Neuronal stem cell (in vitro differentiated cells): ENCODE measurements at regions not wholly inside any gene's neighbourhood (a gene's known extent, or its start where the extent isn't known, plus 50 kb on each side); places are given as distances from the start of the nearest gene placed in this dataset.

Source experiments
- DNase-seq: peaks from one replicate; pipeline ENCODE4 v3.0.0-alpha.2; 2013; ENCODE audit warnings: low spot score
- H2AFZ ChIP-seq: one replicate; pipeline ENCODE4 v1.6.1; 2013; ENCODE audit warnings: mild to moderate bottlenecking, low read length, inconsistent platforms
- H2AK5ac ChIP-seq: 2 replicates; pipeline ENCODE4 v1.6.1; 2013; ENCODE audit warnings: low read depth, mild to moderate bottlenecking, inconsistent platforms, low read length, moderate library complexity, mixed read lengths
- H2BK120ac ChIP-seq: 2 replicates; pipeline ENCODE4 v1.6.1; 2013; ENCODE audit warnings: low read depth, mild to moderate bottlenecking, inconsistent platforms, low read length, moderate library complexity, mixed read lengths
- H2BK12ac ChIP-seq: one replicate; pipeline ENCODE4 v1.6.1; 2013; ENCODE audit warnings: low read length, inconsistent platforms
- H2BK15ac ChIP-seq: 2 replicates; pipeline ENCODE4 v1.6.1; 2013; ENCODE audit warnings: mild to moderate bottlenecking, low read length, inconsistent platforms, mixed read lengths
- H2BK5ac ChIP-seq: one replicate; pipeline ENCODE4 v1.6.1; 2013; ENCODE audit warnings: inconsistent platforms, mild to moderate bottlenecking, low read length, moderate library complexity
- H3K14ac ChIP-seq: one replicate; pipeline ENCODE4 v1.6.1; 2013; ENCODE audit warnings: low read length, inconsistent platforms
- H3K18ac ChIP-seq: 2 replicates; pipeline ENCODE4 v1.6.1; 2013; ENCODE audit warnings: low read length, inconsistent platforms
- H3K23ac ChIP-seq: 2 replicates; pipeline ENCODE4 v1.6.1; 2013; ENCODE audit warnings: low read depth, mild to moderate bottlenecking, mixed read lengths, low read length, inconsistent platforms; ENCODE audit not compliant: poor library complexity
- H3K27ac ChIP-seq: replicated peaks from 3 replicates; pipeline ENCODE4 v1.5.1; 2013; ENCODE audit warnings: low read length, inconsistent platforms
- H3K27me3 ChIP-seq, 3 experiments: 2 replicates each; pipeline ENCODE4 v1.6.1; 2013; ENCODE audit warnings: low read length in 3 of 3, mild to moderate bottlenecking in 2 of 3, inconsistent platforms in 1 of 3, low read depth in 1 of 3, mixed read lengths in 1 of 3, moderate library complexity in 1 of 3; ENCODE audit not compliant: control insufficient read depth in 3 of 3, insufficient read depth in 3 of 3
- H3K36me3 ChIP-seq, 2 donors: replicated peaks in 1 of 2; 2 replicates each; pipeline ENCODE4 v1.6.1; 2013; ENCODE audit warnings: low read length in 2 of 2; ENCODE audit not compliant: control insufficient read depth in 2 of 2, insufficient read depth in 2 of 2
- H3K4ac ChIP-seq: 2 replicates; pipeline ENCODE4 v1.6.1; 2013; ENCODE audit warnings: inconsistent platforms, mild to moderate bottlenecking, low read length, moderate library complexity
- H3K4me1 ChIP-seq, 2 donors: 1 replicate in 1 of 2; 2 replicates in 1 of 2; pipeline ENCODE4 v1.6.1; 2013; ENCODE audit warnings: low read length in 2 of 2, low read depth in 1 of 2; ENCODE audit not compliant: control insufficient read depth in 2 of 2, insufficient read depth in 1 of 2
- H3K4me2 ChIP-seq: one replicate; pipeline ENCODE4 v1.6.1; 2013; ENCODE audit warnings: mild to moderate bottlenecking, low read length, inconsistent platforms; ENCODE audit not compliant: insufficient read depth, poor library complexity, severe bottlenecking
- H3K4me3 ChIP-seq, 2 donors: 2 replicates each; pipeline ENCODE4 v1.5.1; 2013; ENCODE audit warnings: low read length in 2 of 2, mild to moderate bottlenecking in 2 of 2, inconsistent platforms in 1 of 2, moderate library complexity in 1 of 2
- H3K79me1 ChIP-seq: one replicate; pipeline ENCODE4 v1.6.1; 2013; ENCODE audit warnings: low read depth, mild to moderate bottlenecking, inconsistent platforms, low read length, moderate library complexity
- H3K9ac ChIP-seq: one replicate; pipeline ENCODE4 v1.6.1; 2013; ENCODE audit warnings: mild to moderate bottlenecking, low read depth, low read length, inconsistent platforms; ENCODE audit not compliant: poor library complexity
- H3K9me3 ChIP-seq, 2 donors: replicated peaks in 1 of 2; 2 replicates each; pipeline versions ENCODE3 to v1.6.1; 2013; ENCODE audit warnings: low read length in 2 of 2, mild to moderate bottlenecking in 2 of 2, inconsistent platforms in 1 of 2, low read depth in 1 of 2, mixed read lengths in 1 of 2, moderate library complexity in 1 of 2; ENCODE audit not compliant: control insufficient read depth in 2 of 2, insufficient read depth in 1 of 2
- H4K8ac ChIP-seq: one replicate; pipeline ENCODE4 v1.6.1; 2013; ENCODE audit warnings: low read depth, mild to moderate bottlenecking, inconsistent platforms, low read length, moderate library complexity
- H4K91ac ChIP-seq: one replicate; pipeline ENCODE4 v1.6.1; 2013; ENCODE audit warnings: low read length, low read depth, mild to moderate bottlenecking, inconsistent platforms; ENCODE audit not compliant: poor library complexity
- WGBS, 2 donors: extraction: QIAGEN DNeasy Blood & Tissue Kit; methylation state at CpG; one replicate each; pipeline ENCODE4 v1.1.7; 2013; ENCODE audit warnings: missing lambda C conversion rate in 2 of 2, mixed read lengths in 1 of 2; ENCODE audit not compliant: insufficient read length in 2 of 2, insufficient replicate concordance in 1 of 2; ENCODE audit errors: extremely low coverage in 2 of 2; 5-methylcytosine and 5-hydroxymethylcytosine counted together

- Histone ChIP-seq H2BK5ac (no peak overlapping the region), H3K23ac (no peak overlapping the region), H3K27ac (no peak overlapping the region), H3K18ac (no peak overlapping the region), H3K4me3 (no peak overlapping the region), H2BK120ac (no peak overlapping the region), H2BK15ac (no peak overlapping the region), H3K79me1 (peaks cover under 1% of the 10 kb centered on the region), H3K4me1 (no peaks in the 10 kb centered on the region), H3K36me3 (no peaks in the 10 kb centered on the region), H3K9me3 (no peaks in the 10 kb centered on the region), H3K4me2 (no peak overlapping the region), H2AK5ac (no peak overlapping the region), H3K27me3 (no peaks in the 10 kb centered on the region), H4K91ac (no peak overlapping the region), H2AFZ (no peak overlapping the region), H3K9ac (no peak overlapping the region), H4K8ac (no peak overlapping the region), H3K4ac (no peak overlapping the region), H3K14ac (no peak overlapping the region), H2BK12ac (no peak overlapping the region)
- no peak for DNase-seq
- WGBS, 2 donors = no CpG with 5 or more reads among the region's 4 CpGs
Measured at GRCh38 chr2:18276583-18277075, 283.8 kb downstream of the RDH14 start.

- Histone ChIP-seq H2BK120ac (no peak overlapping the region), H3K4me3 (no peak overlapping the region), H2BK5ac (no peak overlapping the region), H3K4me1 (no peaks in the 10 kb centered on the region), H3K36me3 (no peaks in the 10 kb centered on the region), H3K14ac (no peak overlapping the region), H3K9me3 (no peaks in the 10 kb centered on the region), H2BK12ac (no peak overlapping the region), H4K8ac (no peak overlapping the region), H2AK5ac (no peak overlapping the region), H2BK15ac (no peak overlapping the region), H3K27ac (no peak overlapping the region), H3K9ac (no peak overlapping the region), H4K91ac (no peak overlapping the region), H3K79me1 (peaks cover 2% of the 10 kb centered on the region), H2AFZ (no peak overlapping the region), H3K18ac (no peak overlapping the region), H3K27me3 (no peaks in the 10 kb centered on the region), H3K23ac (no peak overlapping the region), H3K4me2 (no peak overlapping the region), H3K4ac (no peak overlapping the region)
- DNase-seq = no peak
Measured at GRCh38 chr2:18273205-18273604, 287.2 kb downstream of the RDH14 start.

- Histone ChIP-seq H3K4me1 (no peaks in the 10 kb centered on the region), H3K4me2 (no peak overlapping the region)
Measured at GRCh38 chr2:18272148-18272494, 288.3 kb downstream of the RDH14 start.

GRCh38 chr2:18271370-18272147 lies 288.9 kb downstream of the RDH14 start:
- H3K9ac ChIP-seq = no peak overlapping the region
- H3K36me3 ChIP-seq = no peaks in the 10 kb centered on the region
- H3K4me2 ChIP-seq = no peak overlapping the region
- H3K27me3 ChIP-seq = no peaks in the 10 kb centered on the region
- H3K4me1 ChIP-seq = no peaks in the 10 kb centered on the region
- H2BK12ac ChIP-seq = no peak overlapping the region
- no peak overlapping the region for H3K4me3 ChIP-seq
- H2BK5ac ChIP-seq = no peak overlapping the region
- peak overlapping the region; percentile 43 for H4K8ac ChIP-seq
- peak overlapping the region; percentile 54 for H3K18ac ChIP-seq
- no peak overlapping the region for H4K91ac ChIP-seq
- peak overlapping the region; percentile 66 for H3K4ac ChIP-seq
- H2BK15ac ChIP-seq = no peak overlapping the region
- no peaks in the 10 kb centered on the region for H3K9me3 ChIP-seq
- H3K14ac ChIP-seq = peak overlapping the region; percentile 65
- H3K27ac ChIP-seq = no peak overlapping the region
- WGBS, 2 donors = no CpG with 5 or more reads among the region's 17 CpGs
- H3K23ac ChIP-seq = no peak overlapping the region
- H2AK5ac ChIP-seq = peak overlapping the region; percentile 7
- no peak for DNase-seq
- no peak overlapping the region for H2BK120ac ChIP-seq
- H3K79me1 ChIP-seq = peaks cover 2% of the 10 kb centered on the region
- H2AFZ ChIP-seq = no peak overlapping the region

More at GRCh38 chr2:18272148-18272494, 288.3 kb downstream of the RDH14 start:
- H3K9ac ChIP-seq = no peak overlapping the region
- H3K9me3 ChIP-seq = no peaks in the 10 kb centered on the region
- H3K18ac ChIP-seq = peak overlapping the region; percentile 48
- no peak overlapping the region for H2BK120ac ChIP-seq
- H2AFZ ChIP-seq = no peak overlapping the region
- H3K27me3 ChIP-seq = no peaks in the 10 kb centered on the region
- peak overlapping the region; percentile 17 for H2BK15ac ChIP-seq
- H2BK5ac ChIP-seq = no peak overlapping the region
- H2AK5ac ChIP-seq = peak overlapping the region; percentile 7
- H3K4ac ChIP-seq = peak overlapping the region; percentile 66
- peaks cover 2% of the 10 kb centered on the region for H3K79me1 ChIP-seq
- H3K4me3 ChIP-seq = no peak overlapping the region
- no peak overlapping the region for H3K14ac ChIP-seq
- H3K23ac ChIP-seq = no peak overlapping the region
- no CpG with 5 or more reads among the region's 10 CpGs for WGBS, 2 donors
- H2BK12ac ChIP-seq = no peak overlapping the region
- H4K8ac ChIP-seq = peak overlapping the region; percentile 17
- no peak overlapping the region for H3K27ac ChIP-seq
- no peak for DNase-seq
- no peaks in the 10 kb centered on the region for H3K36me3 ChIP-seq
- no peak overlapping the region for H4K91ac ChIP-seq
